ENCODE measurements at regions not wholly inside any gene's neighbourhood (a gene's known extent, or its start where the extent isn't known, plus 50 kb on each side); places are given as distances from the start of the nearest gene placed in this dataset.

- Histone ChIP-seq H3K9me2 (replicated peaks; ENCODE audit: insufficient read depth, low read length) (no peaks in the 10 kb centered on the region), H3F3A (ENCODE audit: insufficient read depth, low read length) (no peaks in the 10 kb centered on the region), H3K27me3 (replicated peaks; ENCODE audit: insufficient read depth, low read length) (no peaks in the 10 kb centered on the region), H3K4me2 (ENCODE audit: low read depth, low read length) (no peak overlapping the region), H3K27ac (ENCODE audit: low read length) (no peak overlapping the region), H3K9me3 (replicated peaks; ENCODE audit: insufficient read depth, low read length) (no peaks in the 10 kb centered on the region), H3K36me3 (replicated peaks; ENCODE audit: insufficient read depth, low read length) (no peaks in the 10 kb centered on the region), H4K20me1 (ENCODE audit: insufficient read depth, low read length) (no peaks in the 10 kb centered on the region), H3K9ac (ENCODE audit: low read length) (no peak overlapping the region), H2AFZ (ENCODE audit: low read length) (no peak overlapping the region), H3K79me2 (ENCODE audit: low read length) (no peaks in the 10 kb centered on the region), H3K4me3 (ENCODE audit: low read length) (no peak overlapping the region), H3K4me1 (ENCODE audit: low read length) (peaks cover 6% of the 10 kb centered on the region; the same call in 1 of the 2 replicates)
- DNase-seq, result no peak
- TF ChIP-seq, protein P1, sequence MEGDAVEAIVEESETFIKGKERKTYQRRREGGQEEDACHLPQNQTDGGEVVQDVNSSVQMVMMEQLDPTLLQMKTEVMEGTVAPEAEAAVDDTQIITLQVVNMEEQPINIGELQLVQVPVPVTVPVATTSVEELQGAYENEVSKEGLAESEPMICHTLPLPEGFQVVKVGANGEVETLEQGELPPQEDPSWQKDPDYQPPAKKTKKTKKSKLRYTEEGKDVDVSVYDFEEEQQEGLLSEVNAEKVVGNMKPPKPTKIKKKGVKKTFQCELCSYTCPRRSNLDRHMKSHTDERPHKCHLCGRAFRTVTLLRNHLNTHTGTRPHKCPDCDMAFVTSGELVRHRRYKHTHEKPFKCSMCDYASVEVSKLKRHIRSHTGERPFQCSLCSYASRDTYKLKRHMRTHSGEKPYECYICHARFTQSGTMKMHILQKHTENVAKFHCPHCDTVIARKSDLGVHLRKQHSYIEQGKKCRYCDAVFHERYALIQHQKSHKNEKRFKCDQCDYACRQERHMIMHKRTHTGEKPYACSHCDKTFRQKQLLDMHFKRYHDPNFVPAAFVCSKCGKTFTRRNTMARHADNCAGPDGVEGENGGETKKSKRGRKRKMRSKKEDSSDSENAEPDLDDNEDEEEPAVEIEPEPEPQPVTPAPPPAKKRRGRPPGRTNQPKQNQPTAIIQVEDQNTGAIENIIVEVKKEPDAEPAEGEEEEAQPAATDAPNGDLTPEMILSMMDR (IDR thresholded peaks at IDR 0.05; ENCODE audit: low read length), result no peak
- no peak for TF ChIP-seq EZH2phosphoT487 (IDR thresholded peaks at IDR 0.05; ENCODE audit: low read length)
- TF ChIP-seq EZH2 (optimal IDR thresholded peaks at IDR 0.05; ENCODE audit: low read depth, low read length), result no peak
Observed at GRCh38 chr18:22791310-22791610, 141.9 kb upstream of the RBBP8 start.

- H3F3A ChIP-seq (ENCODE audit: insufficient read depth, low read length), result no peaks in the 10 kb centered on the region
- DNase-seq, result no peak
- no peaks in the 10 kb centered on the region for H4K20me1 ChIP-seq (ENCODE audit: insufficient read depth, low read length)
- H2AFZ ChIP-seq (ENCODE audit: low read length), result no peak overlapping the region
- no peak overlapping the region for H3K4me3 ChIP-seq (ENCODE audit: low read length)
- no peak overlapping the region for H3K9ac ChIP-seq (ENCODE audit: low read length)
- H3K36me3 ChIP-seq (replicated peaks; ENCODE audit: insufficient read depth, low read length), result no peaks in the 10 kb centered on the region
- H3K4me1 ChIP-seq (ENCODE audit: low read length), result peaks cover 21% of the 10 kb centered on the region
- H3K27ac ChIP-seq (ENCODE audit: low read length), result no peak overlapping the region
- H3K4me2 ChIP-seq (ENCODE audit: low read depth, low read length), result no peak overlapping the region
- no peaks in the 10 kb centered on the region for H3K79me2 ChIP-seq (ENCODE audit: low read length)
- no peaks in the 10 kb centered on the region for H3K27me3 ChIP-seq (replicated peaks; ENCODE audit: insufficient read depth, low read length)
- no peaks in the 10 kb centered on the region for H3K9me2 ChIP-seq (replicated peaks; ENCODE audit: insufficient read depth, low read length)
- TF ChIP-seq, protein P1 (IDR thresholded peaks at IDR 0.05; ENCODE audit: low read length), result no peak
- TF ChIP-seq EZH2phosphoT487 (IDR thresholded peaks at IDR 0.05; ENCODE audit: low read length), result no peak
- TF ChIP-seq EZH2 (optimal IDR thresholded peaks at IDR 0.05; ENCODE audit: low read depth, low read length), result no peak
- H3K9me3 ChIP-seq (replicated peaks; ENCODE audit: insufficient read depth, low read length), result no peaks in the 10 kb centered on the region
Observed at GRCh38 chr18:22796113-22796512, 137.0 kb upstream of the RBBP8 start.

DNA sequence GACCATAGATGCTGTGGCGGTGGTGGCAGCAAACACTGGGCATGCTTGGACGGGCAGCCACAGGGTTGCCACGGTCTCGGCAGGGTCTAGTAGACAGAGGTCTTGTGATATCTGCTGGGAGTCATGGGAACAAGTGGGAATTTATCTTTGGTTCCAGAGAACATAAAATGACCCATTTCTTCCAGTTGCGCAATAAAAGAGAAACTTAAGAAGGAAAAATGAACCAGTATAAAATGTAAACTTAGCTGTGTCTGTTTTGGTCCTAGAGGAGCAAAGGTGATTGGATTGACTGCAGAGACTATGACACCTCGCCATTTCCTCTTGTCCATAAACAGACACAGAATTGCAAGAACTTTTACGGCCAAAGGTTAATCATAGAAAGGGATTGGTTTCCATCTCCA lies 132.6 kb upstream of the RBBP8 start:
- no peak overlapping the region for H3K9ac ChIP-seq (ENCODE audit: low read length)
- no peak overlapping the region for H3K4me3 ChIP-seq (ENCODE audit: low read length)
- H3K4me1 ChIP-seq (ENCODE audit: low read length), result peaks cover 15% of the 10 kb centered on the region
- H3K9me2 ChIP-seq (replicated peaks; ENCODE audit: insufficient read depth, low read length), result no peaks in the 10 kb centered on the region
- no peak overlapping the region for H2AFZ ChIP-seq (ENCODE audit: low read length)
- TF ChIP-seq, protein P1 (IDR thresholded peaks at IDR 0.05; ENCODE audit: low read length), result no peak
- no peaks in the 10 kb centered on the region for H3K79me2 ChIP-seq (ENCODE audit: low read length)
- H3K27ac ChIP-seq (ENCODE audit: low read length), result no peak overlapping the region
- no peaks in the 10 kb centered on the region for H3K27me3 ChIP-seq (replicated peaks; ENCODE audit: insufficient read depth, low read length)
- H4K20me1 ChIP-seq (ENCODE audit: insufficient read depth, low read length), result no peaks in the 10 kb centered on the region
- H3K4me2 ChIP-seq (ENCODE audit: low read depth, low read length), result peak overlapping the region; percentile 48; the same call in 1 of the 2 replicates
- no peak for DNase-seq
- no peaks in the 10 kb centered on the region for H3K36me3 ChIP-seq (replicated peaks; ENCODE audit: insufficient read depth, low read length)
- no peaks in the 10 kb centered on the region for H3F3A ChIP-seq (ENCODE audit: insufficient read depth, low read length)
- no peaks in the 10 kb centered on the region for H3K9me3 ChIP-seq (replicated peaks; ENCODE audit: insufficient read depth, low read length)

All from MM.1S (cell line).